Renal cortical epithelial cell (primary cell): ENCODE measurements at regions not wholly inside any gene's neighbourhood (a gene's known extent, or its start where the extent isn't known, plus 50 kb on each side); places are given as distances from the start of the nearest gene placed in this dataset.
A peak's percentile ranks its signal among the peaks of the same experiment; 100 is the strongest.

Source experiments
- DNase-seq: peaks from one replicate; pipeline ENCODE4 v3.0.0-alpha.2; 2011; ENCODE audit warnings: low read depth

DNA sequence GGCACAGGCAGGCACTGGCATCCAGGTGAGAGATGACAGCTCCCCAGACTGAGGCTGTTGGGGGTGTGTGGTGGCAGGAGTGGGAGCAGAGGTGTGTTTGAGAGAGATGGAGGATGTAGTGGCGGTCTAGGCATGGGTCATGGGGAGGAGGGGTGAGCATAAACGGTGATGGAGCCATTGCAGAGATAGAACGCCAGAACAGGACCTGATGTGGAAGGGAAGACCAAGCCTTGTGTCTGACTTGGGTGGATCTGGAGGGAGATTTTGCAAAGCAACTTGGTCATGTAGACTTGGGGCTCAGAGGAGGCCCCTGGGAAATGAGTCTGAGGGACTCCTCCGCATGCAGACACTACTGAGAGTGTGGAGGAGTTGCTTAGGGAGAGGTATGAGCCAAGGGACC is 50.0 kb upstream of the CLDN5 start:
- no peak for DNase-seq

DNA sequence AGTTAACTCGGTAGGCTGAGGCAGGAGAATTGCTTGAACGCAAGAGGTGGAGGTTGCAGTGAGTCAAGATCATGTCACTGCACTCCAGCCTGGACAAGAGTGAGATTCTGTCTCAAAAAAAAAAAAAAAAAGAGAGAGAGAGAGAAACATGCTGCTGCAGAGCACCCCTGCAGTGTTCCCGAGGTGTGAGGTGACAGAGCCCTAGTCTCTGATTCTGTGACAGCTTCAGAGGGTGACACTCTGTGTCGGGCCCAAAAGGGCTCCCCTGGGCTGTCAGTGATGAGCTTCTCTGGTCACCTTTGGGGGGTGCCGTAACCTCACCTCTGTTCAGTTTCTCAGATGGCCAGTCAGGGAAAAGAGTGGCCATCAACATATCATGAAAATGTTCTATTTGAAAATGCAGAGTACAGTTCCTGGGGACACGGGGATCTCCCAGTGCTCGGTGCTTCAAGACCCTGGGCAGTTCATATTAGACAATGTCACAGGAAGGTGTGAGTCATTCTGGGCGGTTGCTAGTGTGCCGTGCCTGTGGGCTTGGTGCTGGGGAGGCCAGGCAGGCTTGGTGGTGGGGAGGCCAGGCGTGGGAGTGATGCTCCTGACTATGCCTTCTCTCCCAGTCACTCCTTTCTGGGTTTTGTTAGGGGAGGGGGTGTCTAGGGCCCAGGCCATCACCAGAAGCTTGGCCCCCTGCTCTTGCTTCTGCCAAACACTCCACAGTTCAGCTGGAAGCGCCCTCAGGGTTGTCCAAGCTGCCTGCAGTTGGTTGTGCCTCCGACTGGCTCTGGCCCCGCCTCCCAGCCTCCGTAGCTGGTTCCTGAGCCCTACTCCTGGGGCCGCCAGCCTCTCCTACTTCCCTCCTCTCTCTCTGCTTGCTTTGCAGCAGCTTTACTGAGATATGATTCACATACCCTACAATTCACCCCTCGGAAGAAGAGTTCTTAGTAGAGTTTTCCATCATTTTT is 52.5 kb upstream of the CLDN5 start:
- peak; percentile 16 for DNase-seq

DNA sequence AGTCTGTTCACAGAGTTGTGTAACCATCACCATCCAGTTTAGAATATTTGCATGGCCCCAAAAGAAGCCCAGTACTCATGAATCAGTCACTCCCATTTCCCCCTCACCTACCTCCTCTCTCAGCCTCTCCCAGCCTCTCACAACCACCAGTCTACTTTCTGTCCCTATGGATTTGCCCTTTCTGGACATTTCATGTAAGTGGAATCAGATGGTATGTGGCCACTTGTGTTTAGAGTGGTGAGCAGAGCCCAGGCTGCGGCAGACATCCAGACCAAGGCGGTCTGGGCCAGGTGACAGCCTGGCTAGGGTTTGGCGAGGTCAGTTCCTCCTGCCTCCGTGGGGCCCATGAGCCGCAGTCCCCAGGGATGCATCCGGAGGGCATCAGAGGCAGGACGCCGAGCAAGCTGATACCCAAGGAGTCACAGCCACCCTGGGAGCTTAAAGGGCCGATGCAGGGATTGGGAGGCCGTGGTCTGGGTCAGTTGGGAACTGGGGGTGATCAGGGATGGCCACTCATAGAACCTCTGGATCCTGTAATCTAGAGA is 53.3 kb upstream of the CLDN5 start:
- DNase-seq = no peak

DNA sequence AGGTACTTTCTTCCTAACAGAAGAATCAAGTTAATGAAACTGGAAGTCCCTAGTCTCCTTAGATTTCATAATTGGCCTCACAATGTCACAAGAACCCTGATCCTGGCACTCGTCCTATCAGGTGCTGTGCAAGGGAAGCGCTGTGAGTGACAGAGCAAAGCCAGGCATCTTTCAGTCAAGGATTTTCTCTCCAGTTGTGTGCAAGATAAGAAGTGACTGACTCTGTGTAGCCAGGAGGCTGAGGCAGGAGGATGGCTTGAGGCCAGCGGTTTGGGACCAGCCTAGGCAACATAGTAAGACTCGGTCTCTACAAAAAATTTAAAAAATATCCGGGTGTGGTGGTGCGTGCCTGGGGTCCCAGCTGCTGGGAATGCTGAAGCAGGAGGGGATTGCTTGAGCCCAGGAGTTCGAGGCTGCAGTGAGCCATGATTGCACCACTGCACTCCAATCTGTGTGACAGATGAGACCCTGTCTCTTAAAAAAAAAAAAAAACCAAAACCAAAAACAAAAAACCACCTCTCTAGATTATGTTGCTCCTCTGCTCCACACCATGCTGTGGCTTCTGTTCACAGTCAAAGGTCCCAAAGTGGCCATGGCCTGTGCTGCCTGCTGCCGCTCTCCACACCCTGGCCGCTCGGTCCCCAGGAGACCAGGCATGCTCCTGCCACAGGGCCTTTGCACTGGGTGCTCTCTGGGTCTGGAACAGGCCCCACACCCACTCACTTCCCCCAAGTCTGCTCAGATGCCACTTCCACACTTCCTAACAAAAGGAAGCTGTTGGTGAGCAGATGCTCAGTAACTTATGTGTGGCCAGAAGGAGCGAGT is 54.2 kb upstream of the CLDN5 start:
- no peak for DNase-seq

DNA sequence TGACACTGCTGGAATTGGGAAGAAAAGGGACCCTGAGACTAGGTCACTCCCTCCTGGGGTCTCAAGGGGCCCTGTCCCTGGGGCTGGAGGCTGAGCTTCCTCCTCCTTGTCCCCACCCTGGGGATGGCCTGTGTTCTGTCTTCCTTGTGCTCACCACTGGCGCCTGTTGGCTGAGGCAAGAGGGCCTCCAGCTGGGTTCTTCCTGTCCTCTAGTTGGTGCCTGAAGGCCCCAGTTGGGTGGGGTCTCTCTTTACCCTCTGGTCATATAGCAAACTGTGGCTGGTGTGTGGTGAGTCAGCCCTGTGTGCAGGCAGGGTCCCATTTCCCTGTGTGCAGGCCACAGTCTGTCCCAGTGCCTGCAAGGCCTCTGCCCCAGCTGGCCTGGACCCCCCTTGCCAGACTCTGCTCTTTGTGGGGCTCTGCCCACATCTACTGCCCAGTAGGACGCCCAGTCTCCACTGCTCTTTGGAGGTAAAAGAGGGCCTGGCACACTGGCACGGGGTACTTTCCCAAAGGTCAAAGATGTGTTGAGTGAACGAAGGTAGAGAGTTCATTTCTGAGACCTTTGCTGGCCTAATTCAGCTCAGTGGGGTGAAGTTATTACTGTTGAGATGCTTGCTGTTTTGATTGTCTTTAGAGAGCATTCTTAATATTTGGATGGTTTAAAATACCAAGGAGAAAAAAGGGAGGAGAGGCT is 55.1 kb upstream of the CLDN5 start:
- no peak for DNase-seq

DNA sequence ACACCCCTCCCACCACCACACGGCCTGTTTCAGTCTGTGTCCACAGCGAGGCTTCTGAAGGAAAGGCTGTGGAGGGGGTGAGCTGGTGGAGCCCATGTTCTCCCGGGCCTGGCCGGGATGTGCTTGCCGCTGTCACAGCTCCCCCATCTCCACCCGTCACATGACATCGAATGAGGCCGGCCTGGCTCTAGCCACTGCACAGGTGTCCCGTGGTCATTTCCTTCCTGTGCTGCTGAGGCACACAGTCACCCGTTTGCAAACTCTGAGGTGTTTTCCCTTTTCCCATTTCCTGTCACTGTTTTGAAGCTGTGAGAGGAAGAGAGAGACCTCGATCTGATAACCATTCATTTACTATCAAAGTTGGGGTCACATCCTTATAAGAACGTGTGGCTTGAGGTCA is 55.7 kb upstream of the CLDN5 start:
- no peak for DNase-seq

DNA sequence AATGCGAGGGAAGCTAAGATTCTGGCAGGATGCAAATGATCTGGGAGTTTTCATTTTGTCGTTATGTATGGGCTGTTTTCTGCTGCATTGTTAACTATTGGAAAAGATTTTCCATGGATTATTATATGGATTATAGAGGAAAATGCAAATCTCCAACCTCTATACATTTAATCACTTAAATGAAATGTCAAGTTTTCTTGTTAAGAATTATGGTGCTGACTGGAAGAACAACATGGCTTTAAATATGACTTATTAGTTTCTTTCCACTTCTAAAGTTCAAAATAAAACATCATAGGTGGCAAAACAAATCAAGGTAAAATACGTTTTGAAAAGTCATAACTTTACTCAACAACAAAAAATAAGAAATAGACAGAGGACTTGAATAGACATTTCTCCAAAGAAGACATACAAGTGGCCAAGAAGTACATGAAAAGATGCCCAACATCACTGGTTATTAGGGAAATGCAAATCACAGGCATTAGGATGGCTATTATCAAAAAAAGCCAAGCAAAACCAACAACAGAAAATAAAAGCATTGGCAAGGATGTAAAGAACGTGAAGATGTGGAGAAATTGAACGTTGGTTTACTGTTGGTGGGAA is 56.2 kb upstream of the CLDN5 start:
- DNase-seq = no peak

DNA sequence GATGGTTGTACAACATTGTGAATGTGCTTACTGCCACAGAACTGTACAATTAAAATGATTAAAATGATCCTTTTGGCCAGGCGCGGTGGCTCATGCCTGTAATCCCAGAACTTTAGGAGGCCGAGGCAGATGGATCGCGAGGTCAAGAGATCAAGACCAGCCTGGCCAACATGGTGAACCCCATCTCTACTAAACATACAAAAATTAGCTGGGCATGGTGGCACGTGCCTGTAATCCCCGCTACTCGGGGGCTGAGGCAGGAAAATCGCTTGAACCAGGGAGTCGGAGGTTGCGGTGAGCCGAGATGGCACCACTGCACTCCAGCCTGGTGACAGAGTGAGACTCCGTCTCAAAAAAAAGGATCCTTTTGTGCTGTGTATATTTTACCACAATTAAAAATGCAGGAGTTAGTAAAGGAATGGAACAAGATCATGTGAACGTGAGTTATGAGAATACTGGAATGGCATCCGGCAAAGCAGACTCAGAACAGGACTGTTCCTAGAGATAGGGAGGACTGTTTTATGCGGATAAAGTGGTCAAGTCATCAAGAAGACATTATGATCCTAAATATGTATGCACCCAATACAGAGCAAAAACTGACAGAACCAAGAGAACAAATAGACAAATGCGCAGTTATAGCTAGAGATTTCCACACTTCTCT is 58.0 kb upstream of the CLDN5 start:
- DNase-seq = no peak

DNA sequence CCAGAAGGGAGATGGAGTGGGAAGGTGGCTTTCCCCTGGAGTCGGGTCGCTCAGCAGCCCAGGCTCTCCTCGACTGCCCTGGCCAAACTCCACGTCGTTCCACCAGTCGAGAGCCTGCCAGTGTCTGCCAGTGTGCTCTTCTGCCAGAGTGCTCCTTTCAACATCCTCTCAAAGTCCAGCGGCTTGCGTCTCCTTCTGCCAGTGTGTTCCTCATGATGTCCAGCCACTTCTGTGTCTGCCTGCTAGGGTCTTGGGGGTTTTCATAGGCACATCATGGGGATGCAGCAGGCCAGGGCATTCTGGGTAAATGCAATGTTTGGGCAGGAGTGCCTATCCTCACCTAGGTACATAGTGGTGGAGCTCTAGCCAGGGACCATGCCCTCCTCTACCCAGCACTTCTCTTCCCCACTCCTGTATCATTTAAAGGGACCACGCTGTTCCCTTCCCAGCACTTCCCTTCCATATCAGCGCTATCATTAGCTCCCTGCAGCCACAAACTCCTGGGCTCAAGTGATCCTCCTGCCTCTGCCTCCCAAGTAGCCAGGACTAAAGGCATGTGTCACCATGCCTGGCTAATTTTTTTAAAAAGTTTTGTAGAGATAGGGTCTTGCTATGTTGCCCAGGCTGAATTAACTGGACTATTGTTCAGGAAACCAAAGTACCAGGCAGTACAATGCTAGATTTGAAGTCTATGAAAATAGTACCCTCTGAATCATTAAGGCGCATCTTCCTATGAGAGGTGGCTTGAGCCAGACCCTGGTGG is 62.9 kb upstream of the CLDN5 start:
- no peak for DNase-seq

DNA sequence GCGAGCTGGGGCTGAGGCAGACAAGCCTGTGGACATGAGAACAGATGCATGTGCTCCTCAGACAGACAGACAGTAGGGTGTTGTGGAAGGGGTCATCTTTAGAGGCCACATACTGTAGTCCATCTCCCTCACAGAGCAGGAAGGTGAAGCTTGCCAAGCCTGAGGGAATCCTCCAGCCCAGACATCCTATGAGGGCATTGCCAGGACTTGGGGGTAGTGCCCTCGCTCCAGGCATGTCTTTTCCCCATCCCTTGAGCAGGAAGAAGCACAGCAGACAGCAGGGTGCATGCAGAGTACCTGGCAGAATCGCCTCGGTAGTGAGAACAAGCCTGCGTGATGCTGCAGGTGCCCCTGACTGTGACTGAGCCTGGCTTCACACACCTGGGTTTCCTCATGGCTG is 66.5 kb upstream of the CLDN5 start:
- no peak for DNase-seq

DNA sequence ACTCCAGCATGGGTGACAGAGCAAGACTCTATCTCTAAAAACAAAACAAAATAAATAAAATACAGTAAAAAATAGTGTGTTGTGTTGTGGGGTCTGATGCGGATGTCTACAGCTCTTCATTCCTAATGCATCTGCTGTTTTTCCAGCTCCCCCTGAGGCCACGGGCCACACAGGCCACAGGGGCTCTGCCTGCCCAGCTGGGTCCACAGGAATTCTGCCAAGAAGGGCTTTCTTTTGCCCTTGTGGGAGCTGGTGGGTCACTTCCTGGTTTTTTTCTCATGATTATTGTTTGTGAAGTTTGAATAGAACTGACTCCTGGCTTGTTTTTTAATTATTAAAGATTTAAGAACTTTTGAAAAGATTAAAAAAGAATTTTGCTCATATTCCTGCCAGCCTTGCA is 67.4 kb upstream of the CLDN5 start:
- DNase-seq = no peak

DNA sequence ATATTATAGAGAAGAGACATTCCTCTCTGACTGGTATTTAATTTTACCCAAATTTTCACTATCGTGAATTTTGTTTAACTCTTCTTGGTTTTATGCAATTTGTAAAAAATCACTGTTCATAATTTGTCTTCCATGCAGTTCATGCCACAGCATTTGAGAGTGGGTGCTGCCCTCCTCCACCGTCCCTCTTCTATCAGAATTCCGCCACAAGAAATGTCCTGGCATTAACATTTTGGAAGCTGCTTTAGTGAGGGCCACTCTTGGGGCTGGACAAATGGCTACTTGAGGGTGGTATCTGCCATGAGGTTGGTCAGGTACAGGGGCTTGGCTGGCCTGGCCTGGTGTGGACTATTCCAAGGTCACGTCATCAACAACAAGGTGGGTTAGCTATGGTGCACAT is 68.3 kb upstream of the CLDN5 start:
- no peak for DNase-seq

DNA sequence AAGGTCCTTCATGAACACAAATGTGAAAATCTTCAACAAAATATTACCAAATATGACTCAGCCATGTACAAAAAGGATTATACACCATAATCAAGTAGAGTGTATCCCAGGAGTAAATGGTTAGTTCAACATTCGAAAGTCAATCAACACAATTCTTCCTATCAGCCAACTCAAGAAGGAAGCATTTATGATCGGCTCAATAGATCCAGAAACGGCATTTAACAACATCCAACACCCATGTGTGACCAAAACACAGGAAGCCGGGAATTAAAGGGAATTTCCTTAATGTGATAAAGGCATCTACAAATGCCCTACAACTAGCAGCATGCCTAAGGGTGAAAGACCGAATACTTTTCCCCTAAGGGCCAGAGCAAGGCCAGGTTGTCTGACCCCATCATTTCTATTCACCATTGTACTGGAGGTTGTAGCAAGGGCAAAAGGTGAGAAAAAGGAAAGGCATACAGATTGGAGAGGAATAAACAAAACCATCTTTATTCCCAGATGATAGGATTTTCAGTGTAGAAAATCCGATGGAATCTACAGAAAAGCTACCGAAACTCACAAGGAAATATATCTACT is 69.9 kb upstream of the CLDN5 start:
- no peak for DNase-seq

DNA sequence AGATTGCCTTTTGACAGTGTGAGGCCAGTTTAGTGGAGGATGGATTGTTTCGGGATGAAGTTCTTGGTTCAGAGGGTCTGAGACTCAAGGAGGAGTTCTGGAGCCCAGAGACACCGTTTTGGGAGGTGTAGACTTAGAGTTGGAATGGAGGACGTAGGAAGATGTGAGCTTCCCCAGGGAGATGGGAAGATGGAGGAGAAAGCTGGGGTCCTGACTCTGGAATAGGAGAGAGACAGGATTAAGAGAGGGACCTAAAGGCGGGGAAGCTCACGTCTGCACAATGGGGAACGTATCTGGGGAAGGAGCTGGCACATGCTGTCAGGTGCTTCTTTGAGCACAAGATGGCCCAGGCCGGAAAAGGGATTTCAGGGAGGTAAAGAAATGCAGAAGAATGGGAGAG is 71.3 kb upstream of the CLDN5 start:
- no peak for DNase-seq

DNA sequence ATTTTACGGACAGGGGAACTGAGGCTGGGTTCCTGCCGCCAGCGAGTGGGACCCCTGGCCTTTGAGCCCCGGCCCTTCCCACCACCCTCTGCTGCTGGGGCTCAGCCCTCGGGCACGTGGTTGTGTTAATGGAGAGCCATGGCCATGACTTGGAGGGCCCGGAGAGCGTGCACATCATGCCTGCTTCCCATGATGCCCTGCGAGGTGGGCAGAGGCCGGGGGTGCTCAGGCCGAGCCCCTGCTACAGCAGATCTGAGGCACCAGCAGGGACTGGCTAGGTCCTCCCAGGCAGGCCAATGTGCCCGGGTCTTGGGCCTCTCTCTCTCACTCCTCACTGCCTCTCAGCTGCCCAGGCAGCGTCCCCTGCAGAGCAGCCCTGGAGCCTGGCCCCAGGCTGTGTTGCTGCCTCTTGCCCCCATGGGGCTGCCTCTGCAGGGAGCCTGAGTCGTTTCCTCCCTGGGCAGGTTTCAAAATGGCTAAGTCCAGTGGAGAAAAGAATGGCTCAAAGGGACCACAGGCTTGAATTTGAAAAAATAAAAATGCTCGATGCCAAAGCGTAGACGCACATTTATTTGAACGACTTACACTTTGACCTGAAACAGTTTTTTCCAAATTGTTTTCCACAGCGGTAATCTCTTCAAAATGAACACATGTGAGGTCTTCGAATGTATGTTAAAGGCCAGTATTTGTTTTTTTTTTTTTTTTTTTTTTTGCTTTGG is 72.6 kb upstream of the CLDN5 start:
- DNase-seq = no peak

DNA sequence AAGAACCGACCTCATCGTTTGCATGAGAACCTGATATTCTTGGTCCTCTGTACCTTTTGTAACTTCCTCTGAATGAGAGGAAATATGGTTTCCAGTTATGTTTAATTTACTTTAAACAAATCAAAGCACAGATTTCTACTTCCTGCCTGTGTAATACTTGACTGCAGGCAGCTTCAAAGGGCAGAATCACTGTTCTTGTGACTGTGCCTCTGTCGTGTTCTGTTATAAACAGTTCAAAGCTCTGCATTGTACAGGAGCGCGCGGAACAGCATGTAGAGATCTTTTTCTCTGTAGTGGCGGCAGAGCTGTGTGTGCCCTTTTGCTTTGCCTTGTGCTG is 73.2 kb upstream of the CLDN5 start:
- DNase-seq = no peak

DNA sequence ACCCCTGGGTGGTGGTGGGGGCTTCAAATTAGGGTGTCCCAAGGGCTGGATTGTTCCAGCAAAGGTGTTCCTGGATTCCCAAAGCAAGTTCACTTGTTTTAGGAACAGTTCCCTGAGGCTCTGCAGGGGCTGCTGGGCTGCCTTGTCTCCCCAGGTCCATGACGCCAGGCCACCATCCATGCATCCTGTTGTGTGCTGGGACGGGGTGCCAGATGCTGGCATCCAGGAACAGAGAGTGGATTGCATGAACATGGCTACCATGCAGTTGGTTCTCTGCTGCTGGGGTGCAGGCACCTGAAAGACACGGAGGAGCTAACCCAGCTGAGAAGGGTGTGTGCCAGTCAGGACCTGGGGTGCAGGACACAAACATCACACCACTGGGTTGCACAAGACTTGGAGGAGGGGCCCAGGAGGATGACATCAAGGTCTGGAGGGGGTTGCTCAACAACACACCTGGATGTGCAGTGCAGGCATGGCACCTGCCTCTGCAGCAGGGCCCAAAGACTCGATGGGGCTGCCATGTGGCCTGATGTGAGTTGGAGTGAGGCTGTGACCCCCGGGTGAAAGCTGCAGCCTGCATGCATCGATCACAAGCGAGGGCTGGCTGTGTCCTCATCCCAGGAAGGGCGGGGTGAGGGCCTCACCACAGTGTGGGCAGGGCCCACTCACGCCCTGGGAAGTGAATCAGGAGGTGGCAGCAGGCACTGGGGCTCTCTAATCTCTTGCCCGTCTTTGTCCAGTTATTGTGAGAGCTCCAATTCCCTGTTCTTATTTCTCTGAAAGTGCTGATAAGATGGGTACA is 74.0 kb upstream of the CLDN5 start:
- no peak for DNase-seq

DNA sequence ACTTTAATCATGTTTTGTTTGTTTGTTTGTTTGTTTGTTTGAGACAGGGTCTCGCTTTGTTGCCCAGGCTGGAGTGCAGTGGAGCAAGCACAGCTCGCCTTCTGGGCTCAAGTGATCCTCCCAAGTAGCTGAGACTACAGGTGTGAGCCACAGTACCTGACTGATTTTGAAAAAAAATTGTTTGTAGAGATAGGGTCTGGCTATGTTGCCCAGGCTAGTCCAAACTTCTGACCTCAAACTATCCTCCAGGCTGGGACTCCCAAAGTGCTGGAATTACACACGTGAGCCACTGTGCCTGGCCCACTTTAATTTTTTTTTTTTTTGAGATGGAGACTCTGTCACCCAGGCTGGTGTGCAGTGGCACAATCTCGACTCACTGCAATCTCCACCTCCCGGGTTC is 74.8 kb upstream of the CLDN5 start:
- no peak for DNase-seq
